NB4 (cell line): ENCODE measurements at regions not wholly inside any gene's neighbourhood (a gene's known extent, or its start where the extent isn't known, plus 50 kb on each side); places are given as distances from the start of the nearest gene placed in this dataset.

Experiments
- DNase-seq: peaks from one replicate; pipeline ENCODE4 v3.0.0; 2010; ENCODE audit warnings: low read depth
- H3K4me3 ChIP-seq: one replicate; pipeline ENCODE4 v1.5.1; 2011; ENCODE audit warnings: mild to moderate bottlenecking, low read depth, low read length, moderate library complexity
- MYC ChIP-seq: IDR thresholded peaks from 2 replicates; pipeline ENCODE4 v1.6.1; 2011; ENCODE audit warnings: low read depth, low read length
- POLR2A ChIP-seq: IDR thresholded peaks from 2 replicates; pipeline ENCODE4 v1.6.1; 2011; ENCODE audit warnings: mild to moderate bottlenecking; ENCODE audit not compliant: insufficient read length; ENCODE audit errors: extremely low read depth
- TF ChIP-seq, protein P1 (sequence below): IDR thresholded peaks from one replicate; pipeline ENCODE4 v1.5.1; 2012; ENCODE audit warnings: low read depth, low read length
- TF ChIP-seq, protein P2 (sequence below): IDR thresholded peaks from 2 replicates; pipeline ENCODE4 v1.6.1; 2011; ENCODE audit warnings: low read depth, low read length

DNA sequence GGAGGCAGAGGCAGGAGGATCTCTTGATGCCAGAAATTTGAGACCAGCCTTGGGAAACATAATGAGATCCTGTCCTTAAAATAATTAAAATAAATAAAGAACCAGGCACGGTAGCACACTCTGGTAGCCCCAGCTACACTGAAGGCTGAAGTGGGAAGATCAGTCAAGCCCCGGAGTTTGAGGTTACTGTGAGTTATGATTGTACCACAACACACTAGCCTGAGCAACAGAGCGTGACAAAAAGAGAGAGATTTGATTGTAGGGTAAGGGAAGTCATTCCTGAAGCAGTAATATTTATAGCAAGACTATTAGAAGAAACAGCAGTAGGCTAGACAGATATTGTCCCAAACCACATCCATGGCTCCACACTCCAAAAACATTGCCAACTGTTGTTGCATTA is 1408.4 kb upstream of the TENM4 start:
- no peak for DNase-seq
- TF ChIP-seq, protein P1, sequence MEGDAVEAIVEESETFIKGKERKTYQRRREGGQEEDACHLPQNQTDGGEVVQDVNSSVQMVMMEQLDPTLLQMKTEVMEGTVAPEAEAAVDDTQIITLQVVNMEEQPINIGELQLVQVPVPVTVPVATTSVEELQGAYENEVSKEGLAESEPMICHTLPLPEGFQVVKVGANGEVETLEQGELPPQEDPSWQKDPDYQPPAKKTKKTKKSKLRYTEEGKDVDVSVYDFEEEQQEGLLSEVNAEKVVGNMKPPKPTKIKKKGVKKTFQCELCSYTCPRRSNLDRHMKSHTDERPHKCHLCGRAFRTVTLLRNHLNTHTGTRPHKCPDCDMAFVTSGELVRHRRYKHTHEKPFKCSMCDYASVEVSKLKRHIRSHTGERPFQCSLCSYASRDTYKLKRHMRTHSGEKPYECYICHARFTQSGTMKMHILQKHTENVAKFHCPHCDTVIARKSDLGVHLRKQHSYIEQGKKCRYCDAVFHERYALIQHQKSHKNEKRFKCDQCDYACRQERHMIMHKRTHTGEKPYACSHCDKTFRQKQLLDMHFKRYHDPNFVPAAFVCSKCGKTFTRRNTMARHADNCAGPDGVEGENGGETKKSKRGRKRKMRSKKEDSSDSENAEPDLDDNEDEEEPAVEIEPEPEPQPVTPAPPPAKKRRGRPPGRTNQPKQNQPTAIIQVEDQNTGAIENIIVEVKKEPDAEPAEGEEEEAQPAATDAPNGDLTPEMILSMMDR: no peak
- no peak for TF ChIP-seq MYC
- TF ChIP-seq, protein P2, sequence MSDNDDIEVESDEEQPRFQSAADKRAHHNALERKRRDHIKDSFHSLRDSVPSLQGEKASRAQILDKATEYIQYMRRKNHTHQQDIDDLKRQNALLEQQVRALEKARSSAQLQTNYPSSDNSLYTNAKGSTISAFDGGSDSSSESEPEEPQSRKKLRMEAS: no peak
- TF ChIP-seq POLR2A: no peak
- H3K4me3 ChIP-seq: no peak overlapping the region

DNA sequence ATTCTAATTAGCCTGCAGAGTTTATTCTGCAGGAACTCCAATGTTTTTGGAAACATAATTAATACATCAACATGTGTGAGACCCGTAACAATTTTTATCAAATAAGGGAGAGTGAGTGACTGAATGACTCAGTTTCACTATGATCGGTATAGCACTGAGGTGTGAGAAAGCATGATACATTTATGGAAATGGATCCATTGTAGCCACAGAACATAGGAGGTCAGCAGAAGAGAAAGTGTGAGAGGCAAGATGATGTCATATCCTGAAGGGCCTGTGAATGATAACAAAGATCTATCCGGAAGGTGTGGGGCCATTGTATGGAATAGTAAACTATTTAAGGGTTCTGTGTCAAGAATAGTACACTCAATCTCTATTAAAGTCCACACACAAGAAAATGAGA is 1406.1 kb upstream of the TENM4 start:
- H3K4me3 ChIP-seq: no peak overlapping the region
- no peak for DNase-seq
- no peak for TF ChIP-seq MYC
- TF ChIP-seq, protein P1: no peak
- TF ChIP-seq, protein P2: no peak

DNA sequence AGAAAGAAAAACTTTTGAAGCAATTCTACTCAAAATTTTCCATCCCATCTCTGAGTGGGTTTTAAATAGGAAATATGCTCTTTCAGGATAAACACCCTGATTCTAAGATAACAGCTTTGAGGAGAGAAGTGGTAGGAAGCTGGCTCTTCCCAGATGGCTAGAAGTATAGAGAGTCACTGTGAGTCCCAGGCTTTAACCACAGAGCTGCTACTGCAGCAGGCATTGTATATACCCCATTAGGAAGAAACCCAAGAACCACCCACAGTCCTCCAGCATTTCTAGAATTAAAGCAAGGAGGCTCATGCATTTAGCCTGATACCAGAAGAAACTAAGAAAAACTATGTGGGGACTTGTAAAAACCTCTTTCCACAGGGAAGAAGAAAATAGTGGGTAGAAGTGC is 1405.6 kb upstream of the TENM4 start:
- no peak overlapping the region for H3K4me3 ChIP-seq
- TF ChIP-seq POLR2A (no peak), MYC (no peak)
- TF ChIP-seq, protein P2: no peak
- TF ChIP-seq, protein P1: no peak

DNA sequence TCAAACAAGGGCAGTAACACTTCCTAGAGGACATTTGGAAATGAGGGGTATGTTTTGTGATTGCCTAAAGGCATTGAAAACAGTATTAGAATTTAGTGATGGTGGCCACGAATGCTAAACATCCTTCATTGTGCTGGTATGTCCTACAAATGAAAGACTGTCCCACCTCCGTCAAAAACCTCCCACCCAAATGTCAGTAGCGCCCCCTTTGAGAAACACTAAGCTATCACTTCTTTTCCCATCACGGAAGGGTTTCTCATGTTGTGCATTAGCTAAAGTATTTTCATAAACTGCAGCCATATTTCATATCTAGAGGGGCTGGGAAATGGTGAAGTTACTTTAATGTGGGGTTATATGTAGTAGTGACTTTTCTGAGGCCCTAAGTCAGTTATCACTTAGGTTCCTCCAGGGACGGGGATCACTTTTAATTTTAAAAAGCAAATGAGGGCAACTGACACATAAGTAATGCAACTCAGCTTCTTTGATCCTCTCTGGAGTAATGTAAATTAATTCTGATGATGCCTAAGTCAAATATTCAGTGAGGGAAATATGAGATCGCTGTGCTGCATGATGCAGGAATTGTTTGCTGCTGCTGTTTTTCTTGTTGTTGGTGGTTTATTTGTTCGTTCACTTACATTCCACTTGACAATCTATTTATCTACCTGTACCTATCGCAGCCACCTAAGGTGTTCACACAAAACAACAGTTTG is 1403.4 kb upstream of the TENM4 start:
- no peak overlapping the region for H3K4me3 ChIP-seq
- TF ChIP-seq, protein P2: no peak
- DNase-seq: no peak

More for the DNA sequence above, 1405.6 kb upstream of the TENM4 start:
- no peak for DNase-seq

DNA sequence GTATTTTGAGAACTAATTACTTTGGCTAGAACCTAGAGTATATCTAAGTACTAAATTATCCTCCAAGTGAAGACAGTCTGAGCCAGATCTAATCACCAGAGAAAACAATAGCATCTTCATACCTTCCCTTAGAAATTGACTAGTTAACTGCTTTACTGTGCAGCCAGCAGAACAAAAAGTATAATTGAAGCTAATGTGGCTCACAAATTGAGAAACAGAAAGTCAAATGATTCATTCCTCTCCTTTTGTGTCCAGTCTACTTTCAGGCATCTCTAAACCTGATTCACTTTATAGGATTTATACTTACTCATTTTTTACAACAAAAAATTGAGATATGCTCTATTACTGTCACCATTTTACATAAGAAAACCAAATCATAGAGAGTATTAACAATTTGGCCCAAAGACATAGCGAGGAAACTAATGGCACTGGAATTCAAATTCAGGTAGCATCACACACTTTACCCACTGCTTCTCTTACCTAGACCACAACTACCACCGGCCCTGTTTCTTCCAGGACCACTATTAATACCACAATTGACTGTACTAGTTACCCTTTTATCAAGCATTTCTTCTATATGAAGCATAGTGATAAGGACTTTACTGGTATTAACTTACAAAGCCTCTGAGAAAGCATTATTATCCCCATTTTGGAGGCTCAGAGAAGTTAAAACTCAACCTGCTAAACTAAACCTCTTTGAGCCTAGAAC is 1402.6 kb upstream of the TENM4 start:
- no peak for DNase-seq
- TF ChIP-seq MYC: no peak
- TF ChIP-seq, protein P2: no peak
- TF ChIP-seq, protein P1: no peak
- TF ChIP-seq POLR2A: no peak
- H3K4me3 ChIP-seq: no peak overlapping the region

DNA sequence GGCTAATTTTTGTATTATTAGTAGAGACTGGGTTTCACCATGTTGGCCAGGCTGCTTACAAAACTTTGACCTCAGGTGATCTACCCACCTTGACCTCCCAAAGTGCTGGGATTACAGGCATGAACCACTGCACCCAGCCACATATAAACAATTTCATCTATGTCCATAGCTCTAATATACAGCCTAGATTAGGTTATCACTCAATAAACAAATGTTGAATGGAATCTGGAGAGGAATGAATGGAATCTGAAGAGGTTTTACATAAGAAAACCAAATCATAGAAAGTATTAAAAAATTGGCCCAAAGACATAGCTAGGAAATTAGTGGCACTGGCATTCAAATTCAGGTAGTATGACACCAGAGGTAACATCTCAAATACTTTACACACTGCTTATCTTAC is 1401.4 kb upstream of the TENM4 start:
- TF ChIP-seq MYC (no peak), POLR2A (no peak)
- TF ChIP-seq, protein P1: no peak
- TF ChIP-seq, protein P2: no peak
- H3K4me3 ChIP-seq: no peak overlapping the region
- DNase-seq: no peak
